ENCODE measurements at regions not wholly inside any gene's neighbourhood (a gene's known extent, or its start where the extent isn't known, plus 50 kb on each side); places are given as distances from the start of the nearest gene placed in this dataset.
"Not testable (repeated sequence)": the region's sequence is repeated elsewhere in the genome, so short reads cannot be mapped to it uniquely, and the experiment has no call there.

GRCh38 chr21:14284481-14284880, 68.5 kb downstream of the RBM11 start:
- H3K4me1 ChIP-seq, result no peaks in the 10 kb centered on the region

GRCh38 chr21:14281188-14281900, 65.4 kb downstream of the RBM11 start:
- not testable (repeated sequence) for DNase-seq

More at GRCh38 chr21:14284481-14284880, 68.5 kb downstream of the RBM11 start:
- Histone ChIP-seq H3K36me3 (no peaks in the 10 kb centered on the region), H3K27me3 (replicated peaks in 1 of 7) (peaks cover 0 to 10% (median 0%) of the 10 kb centered on the region in 7 donors), H3K27ac (no peak overlapping the region), H3K9me3 (no peaks in the 10 kb centered on the region), H3K4me3 (no peak overlapping the region)
- WGBS, 5 donors, result 52 to 78% (median 69%) methylated on average over 3 of the region's 3 CpGs
- DNase-seq, result no peak
- TF ChIP-seq POLR2AphosphoS5 (IDR thresholded peaks at IDR 0.05) (no peak), POLR2A (IDR thresholded peaks at IDR 0.05) (no peak), CTCF (IDR thresholded peaks at IDR 0.05 in 8 of 11, conservative IDR thresholded peaks at IDR 0.05 in 3 of 11) (no peak)
- intact Hi-C loops (cut with DNase I; ENCODE audit: low total_unique reads), result no loop called here

More at GRCh38 chr21:14281188-14281900, 65.4 kb downstream of the RBM11 start:
- H3K4me1 ChIP-seq; H3K36me3 ChIP-seq; H3K4me3 ChIP-seq; intact Hi-C loops (cut with DNase I; ENCODE audit: low total_unique reads); H3K9me3 ChIP-seq; H3K27ac ChIP-seq; H3K27me3 ChIP-seq (replicated peaks in 1 of 7): not testable (repeated sequence)
- WGBS, 5 donors, result 28 to 49% (median 43%) methylated on average over 11 of the region's 11 CpGs
